ENCODE measurements at regions not wholly inside any gene's neighbourhood (a gene's known extent, or its start where the extent isn't known, plus 50 kb on each side); places are given as distances from the start of the nearest gene placed in this dataset.

GRCh38 chr9:129365196-129365595, 187.1 kb upstream of the IER5L start:
- TF ChIP-seq POLR2AphosphoS5 (IDR thresholded peaks at IDR 0.05; ENCODE audit: insufficient read depth, low read depth, low read length) (no peak), CTCF (IDR thresholded peaks at IDR 0.05; ENCODE audit: extremely low read depth in 1 of 2, insufficient read depth in 1 of 2, low read depth in 1 of 2, low read length in 2 of 2) (no peak), JUN (IDR thresholded peaks at IDR 0.05; ENCODE audit: borderline replicate concordance, insufficient read depth, insufficient read length, low read depth) (no peak), EZH2 (IDR thresholded peaks at IDR 0.05; ENCODE audit: borderline replicate concordance, low read depth, low read length, severe bottlenecking) (no peak), POLR2A (IDR thresholded peaks at IDR 0.05; ENCODE audit: low read depth, low read length) (no peak), MAX (IDR thresholded peaks at IDR 0.05; ENCODE audit: insufficient read depth, insufficient read length) (no peak), GATA2 (IDR thresholded peaks at IDR 0.05; ENCODE audit: insufficient read depth, insufficient read length, low read depth, low read length) (no peak), MYC (IDR thresholded peaks at IDR 0.05; ENCODE audit: low read depth, low read length) (no peak)

Measured in endothelial cell of umbilical vein (primary cell).